HepG2 (cell line): ENCODE measurements at regions not wholly inside any gene's neighbourhood (a gene's known extent, or its start where the extent isn't known, plus 50 kb on each side); places are given as distances from the start of the nearest gene placed in this dataset.
"Not testable (repeated sequence)": the region's sequence is repeated elsewhere in the genome, so short reads cannot be mapped to it uniquely, and the experiment has no call there.

ENCODE experiments used
- ATAC-seq: fragments of 200-7000 bp; cut with Tn5 transposase; 3 replicates; pipeline ENCODE4 v1.9.1; 2020; ENCODE audit warnings: mild to moderate bottlenecking, moderate library complexity
- BruUV-seq: library from RNA; stranded (reverse); fragments of 400-500 nt; replicated peaks from 2 replicates; lab custom pipeline; 2021; lab: Mats Ljungman, UMichigan
- CTCF ChIA-PET: fragments of 300-600 bp; formaldehyde crosslinking; extraction: SDS; loops from one replicate; lab custom pipeline; 2021; ENCODE audit warnings: low total read pairs, inconsistent platforms, low intra/inter-chr PET ratio; lab: Yijun Ruan, JAX
- POLR2A ChIA-PET: fragments of 350-600 bp; sonication (Branson Sonifier 250); formaldehyde crosslinking; loops from one replicate; lab custom pipeline; 2020; ENCODE audit warnings: antibody characterized with exemption, inconsistent platforms; lab: Yijun Ruan, JAX
- DNase-seq: peaks from one replicate; pipeline ENCODE4 v3.0.0-alpha.2; 2015; ENCODE audit warnings: low spot score
- FAIRE-seq: peaks from 3 replicates; lab custom pipeline; 2011; peaks lifted over from hg19 to GRCh38; lab: Jason Lieb, UNC
- H2AFZ ChIP-seq: one replicate; pipeline ENCODE4 v1.6.1; 2011; ENCODE audit warnings: low read length, inconsistent platforms
- H3K27ac ChIP-seq: fragments of 300-600 bp; 3 replicates; pipeline ENCODE4 v1.8.0; 2011; ENCODE audit warnings: mixed run types, mild to moderate bottlenecking, mixed read lengths, low read length, inconsistent platforms; ENCODE audit not compliant: insufficient read depth; ENCODE audit errors: extremely low read length
- H3K27me3 ChIP-seq, 2 experiments: fragments of 200-600 bp in 1 of 2; 2 replicates in 1 of 2; 3 replicates in 1 of 2; pipeline versions ENCODE4 v1.6.0 to v1.8.0; 2011; ENCODE audit warnings: low read length in 2 of 2, mild to moderate bottlenecking in 2 of 2, moderate library complexity in 2 of 2, inconsistent platforms in 1 of 2; ENCODE audit not compliant: insufficient read depth in 2 of 2, control insufficient read depth in 1 of 2
- H3K36me3 ChIP-seq, 2 experiments: fragments of 200-600 bp in 1 of 2; replicated peaks in 1 of 2; 2 replicates in 1 of 2; 3 replicates in 1 of 2; pipeline versions ENCODE4 v1.5.1 to v1.8.0; 2011; ENCODE audit warnings: low read length in 2 of 2, inconsistent platforms in 1 of 2; ENCODE audit not compliant: insufficient read depth in 2 of 2, control insufficient read depth in 1 of 2
- H3K4me1 ChIP-seq: 2 replicates; pipeline ENCODE4 v1.5.1; 2012; ENCODE audit warnings: low read length, inconsistent platforms; ENCODE audit not compliant: insufficient read depth
- H3K4me2 ChIP-seq: 2 replicates; pipeline ENCODE4 v1.6.0; 2011; ENCODE audit warnings: low read depth, low read length, inconsistent platforms
- H3K4me3 ChIP-seq, 3 experiments: fragments of 200-600 bp in 1 of 3; sonication (generic), shearing (Covaris generic) in 1 of 3; replicated peaks in 1 of 3; 2 replicates each; pipeline ENCODE4 v1.5.1; 2011 to 2016; ENCODE audit warnings: low read length in 3 of 3, inconsistent platforms in 2 of 3, low read depth in 2 of 3, mild to moderate bottlenecking in 2 of 3, control low read depth in 1 of 3, mixed read lengths in 1 of 3; ENCODE audit not compliant: insufficient read depth in 1 of 3
- H3K79me2 ChIP-seq: one replicate; pipeline ENCODE4 v1.6.1; 2011; ENCODE audit warnings: low read length, inconsistent platforms; ENCODE audit not compliant: insufficient read depth
- H3K9ac ChIP-seq: 2 replicates; pipeline ENCODE4 v1.6.0; 2011; ENCODE audit warnings: mild to moderate bottlenecking, low read depth, low read length, inconsistent platforms; ENCODE audit not compliant: insufficient read depth
- H3K9me3 ChIP-seq: 2 replicates; pipeline ENCODE4 v1.5.1; 2012; ENCODE audit warnings: mild to moderate bottlenecking, low read length
- H4K20me1 ChIP-seq: 2 replicates; pipeline ENCODE4 v1.6.0; 2011; ENCODE audit warnings: inconsistent platforms, mild to moderate bottlenecking, low read length, moderate library complexity; ENCODE audit not compliant: insufficient read depth
- ARID5B ChIP-seq: IDR thresholded peaks from 2 replicates; pipeline ENCODE4 v1.4.0; 2020; ENCODE audit warnings: mild to moderate bottlenecking, missing genetic modification reagents
- CBX5 ChIP-seq: sonication (generic); formaldehyde crosslinking; IDR thresholded peaks from 2 replicates; pipeline ENCODE4 v1.4.0; 2020; ENCODE audit warnings: missing genetic modification reagents, borderline replicate concordance
- EHMT2 ChIP-seq: fragments of 200-600 bp; sonication (generic); IDR thresholded peaks from 2 replicates; pipeline ENCODE4 v1.7.0; 2017; ENCODE audit warnings: antibody characterized with exemption, low read depth, low read length, borderline replicate concordance
- HDAC2 ChIP-seq: sonication (generic); formaldehyde crosslinking; IDR thresholded peaks from 2 replicates; pipeline ENCODE4 v1.4.0; 2020; ENCODE audit warnings: missing genetic modification reagents
- HOXA3 ChIP-seq: sonication (generic); formaldehyde crosslinking; IDR thresholded peaks from 2 replicates; pipeline ENCODE4 v1.5.0; 2020; ENCODE audit warnings: missing genetic modification reagents
- KAT8 ChIP-seq: IDR thresholded peaks from 2 replicates; pipeline ENCODE4 v1.6.1; 2016; ENCODE audit warnings: missing genetic modification reagents, missing compliant biosample characterization
- POGZ ChIP-seq: sonication (generic); formaldehyde crosslinking; IDR thresholded peaks from 2 replicates; pipeline ENCODE4 v1.4.0; 2020; ENCODE audit warnings: mild to moderate bottlenecking, missing genetic modification reagents
- THRA ChIP-seq: sonication (generic); formaldehyde crosslinking; IDR thresholded peaks from 2 replicates; pipeline ENCODE4 v1.4.0; 2020; ENCODE audit warnings: missing genetic modification reagents, borderline replicate concordance
- ZNF124 ChIP-seq: sonication (generic); formaldehyde crosslinking; IDR thresholded peaks from 2 replicates; pipeline ENCODE4 v1.4.0; 2020; ENCODE audit warnings: missing genetic modification reagents
- ZNF335 ChIP-seq: sonication (generic); formaldehyde crosslinking; IDR thresholded peaks from 2 replicates; pipeline ENCODE4 v1.4.0; 2020; ENCODE audit warnings: missing genetic modification reagents
- WGBS: methylation state at CpG from one replicate; pipeline ENCODE4 v1.1.6; 2017; ENCODE audit warnings: low lambda C conversion rate; 5-methylcytosine and 5-hydroxymethylcytosine counted together
- in situ Hi-C: cut with HindIII; loops from 2 replicates; pipeline ENCODE4 v1.10.0; 2017; ENCODE audit warnings: low pct_unique_long_range_greater_than_20kb; ENCODE audit not compliant: extremely low pct_ligation_motif_present
- intact Hi-C: fragments of 100-400 bp; cut with micrococcal nuclease; formaldehyde crosslinking; loops from one replicate; pipeline ENCODE4 v1.10.0; 2022; ENCODE audit not compliant: unreplicated experiment
- TF ChIP-seq, protein P1 (sequence below): sonication (generic); formaldehyde crosslinking; IDR thresholded peaks from 2 replicates; pipeline ENCODE4 v1.4.0; 2020; ENCODE audit warnings: missing genetic modification reagents, borderline replicate concordance

DNA sequence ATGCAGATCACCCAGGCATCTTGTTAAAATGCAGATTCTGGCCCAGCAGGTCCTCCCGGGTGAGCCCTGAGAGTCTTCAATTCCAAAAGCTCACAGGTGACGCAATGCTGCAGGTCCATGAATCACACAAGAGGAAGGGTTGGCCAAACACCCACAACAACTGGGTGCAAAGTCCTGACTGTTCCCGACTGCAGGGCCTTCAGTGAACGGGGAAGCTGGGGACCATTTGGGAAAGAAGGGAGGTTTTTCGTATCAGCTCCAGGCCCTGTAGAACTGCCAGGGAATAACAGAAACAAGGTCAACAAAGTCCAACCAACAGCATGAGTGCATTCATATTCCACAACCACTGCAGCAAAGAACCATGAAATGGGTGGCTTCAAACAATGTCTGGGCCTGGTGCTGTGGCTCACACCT, 106.1 kb upstream of the ROPN1B start (continued):
- TF ChIP-seq, protein P1, sequence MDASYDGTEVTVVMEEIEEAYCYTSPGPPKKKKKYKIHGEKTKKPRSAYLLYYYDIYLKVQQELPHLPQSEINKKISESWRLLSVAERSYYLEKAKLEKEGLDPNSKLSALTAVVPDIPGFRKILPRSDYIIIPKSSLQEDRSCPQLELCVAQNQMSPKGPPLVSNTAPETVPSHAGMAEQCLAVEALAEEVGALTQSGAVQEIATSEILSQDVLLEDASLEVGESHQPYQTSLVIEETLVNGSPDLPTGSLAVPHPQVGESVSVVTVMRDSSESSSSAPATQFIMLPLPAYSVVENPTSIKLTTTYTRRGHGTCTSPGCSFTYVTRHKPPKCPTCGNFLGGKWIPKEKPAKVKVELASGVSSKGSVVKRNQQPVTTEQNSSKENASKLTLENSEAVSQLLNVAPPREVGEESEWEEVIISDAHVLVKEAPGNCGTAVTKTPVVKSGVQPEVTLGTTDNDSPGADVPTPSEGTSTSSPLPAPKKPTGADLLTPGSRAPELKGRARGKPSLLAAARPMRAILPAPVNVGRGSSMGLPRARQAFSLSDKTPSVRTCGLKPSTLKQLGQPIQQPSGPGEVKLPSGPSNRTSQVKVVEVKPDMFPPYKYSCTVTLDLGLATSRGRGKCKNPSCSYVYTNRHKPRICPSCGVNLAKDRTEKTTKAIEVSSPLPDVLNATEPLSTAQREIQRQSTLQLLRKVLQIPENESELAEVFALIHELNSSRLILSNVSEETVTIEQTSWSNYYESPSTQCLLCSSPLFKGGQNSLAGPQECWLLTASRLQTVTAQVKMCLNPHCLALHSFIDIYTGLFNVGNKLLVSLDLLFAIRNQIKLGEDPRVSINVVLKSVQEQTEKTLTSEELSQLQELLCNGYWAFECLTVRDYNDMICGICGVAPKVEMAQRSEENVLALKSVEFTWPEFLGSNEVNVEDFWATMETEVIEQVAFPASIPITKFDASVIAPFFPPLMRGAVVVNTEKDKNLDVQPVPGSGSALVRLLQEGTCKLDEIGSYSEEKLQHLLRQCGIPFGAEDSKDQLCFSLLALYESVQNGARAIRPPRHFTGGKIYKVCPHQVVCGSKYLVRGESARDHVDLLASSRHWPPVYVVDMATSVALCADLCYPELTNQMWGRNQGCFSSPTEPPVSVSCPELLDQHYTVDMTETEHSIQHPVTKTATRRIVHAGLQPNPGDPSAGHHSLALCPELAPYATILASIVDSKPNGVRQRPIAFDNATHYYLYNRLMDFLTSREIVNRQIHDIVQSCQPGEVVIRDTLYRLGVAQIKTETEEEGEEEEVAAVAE (CRISPR knock-in tag) = peak; percentile 32; the same call in 1 of the 2 replicates
- TF ChIP-seq THRA (CRISPR knock-in tag) (peak; percentile 24; the same call in 1 of the 2 replicates), ZNF335 (0 out of 2 replicates have a peak, but pooled peaks have one; percentile 30), ZNF124 (CRISPR knock-in tag) (0 out of 2 replicates have a peak, but pooled peaks have one; percentile 26), POGZ (CRISPR knock-in tag) (peak; percentile 64; the same call in 1 of the 2 replicates), CBX5 (peak; percentile 76; the same call in 1 of the 2 replicates), KAT8 (CRISPR knock-in tag) (peak; percentile 56; the same call in 1 of the 2 replicates), HOXA3 (CRISPR knock-in tag) (peak; percentile 46; the same call in 1 of the 2 replicates), ARID5B (CRISPR knock-in tag) (peak; percentile 82), HDAC2 (peak; percentile 51; the same call in 1 of the 2 replicates), EHMT2 (peak; percentile 35; the same call in 1 of the 2 replicates)
- TF ChIP-seq, all 625 proteins: peak for 95; not testable (repeated sequence) for 530

DNA sequence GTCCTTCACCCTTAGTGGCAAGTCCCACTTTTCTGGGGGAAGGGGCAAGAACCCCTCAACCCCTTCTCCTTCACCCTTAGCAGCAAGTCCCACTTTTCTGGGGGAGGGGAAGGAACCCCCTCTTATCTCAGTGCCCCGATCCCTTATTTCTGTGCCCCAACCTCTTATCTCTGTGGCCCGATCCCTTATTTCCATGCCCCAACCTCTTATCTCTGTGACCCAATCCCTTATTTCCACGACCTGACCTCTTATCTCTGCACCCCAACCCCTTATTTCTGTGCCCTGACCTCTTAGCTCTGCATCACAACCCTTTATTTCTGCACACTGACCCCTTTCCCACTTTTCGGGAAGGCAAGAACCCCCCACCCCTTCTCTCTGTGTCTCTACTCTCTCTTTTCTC, 104.4 kb upstream of the ROPN1B start:
- BruUV-seq, ATAC-seq, H2AFZ ChIP-seq, H3K27ac ChIP-seq, H3K36me3 ChIP-seq, CTCF ChIA-PET, H3K9ac ChIP-seq, H4K20me1 ChIP-seq, DNase-seq, H3K27me3 ChIP-seq, H3K4me3 ChIP-seq, intact Hi-C loops, POLR2A ChIA-PET, H3K79me2 ChIP-seq, H3K4me2 ChIP-seq, FAIRE-seq, H3K9me3 ChIP-seq, in situ Hi-C loops: not testable (repeated sequence)
- H3K4me1 ChIP-seq = peaks cover 19% of the 10 kb centered on the region
- WGBS = 84% methylated on average over 4 of the region's 4 CpGs
